ENCODE measurements at regions not wholly inside any gene's neighbourhood (a gene's known extent, or its start where the extent isn't known, plus 50 kb on each side); places are given as distances from the start of the nearest gene placed in this dataset.

DNA sequence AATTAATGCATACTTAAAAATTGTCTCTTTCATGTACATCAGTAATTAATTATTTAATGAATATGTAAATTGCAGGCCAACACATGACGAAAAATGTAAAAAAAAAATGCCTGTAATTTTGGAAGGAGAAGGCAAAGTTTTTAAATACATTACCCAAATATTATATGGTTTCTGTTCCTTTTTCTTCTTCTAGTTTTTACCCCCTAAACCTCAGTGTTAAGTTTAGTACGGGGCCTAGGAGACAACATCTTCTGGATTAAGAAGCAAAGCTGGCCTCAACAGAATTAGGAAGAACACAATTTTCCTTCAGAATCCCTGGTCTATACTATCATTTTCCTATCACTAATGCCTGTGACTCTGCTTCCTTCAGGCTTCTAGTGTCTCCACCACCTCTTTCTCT, 459.3 kb upstream of the NRP1 start:
- H3K9me3 ChIP-seq: no peaks in the 10 kb centered on the region
- no peak for DNase-seq (ENCODE audit: extremely low spot score in 2 of 2)
- no peak overlapping the region for H3K27ac ChIP-seq
- H3K4me3 ChIP-seq: no peak overlapping the region
- intact Hi-C loops (cut with DNase I): no loop called here
- H3K27me3 ChIP-seq: no peaks in the 10 kb centered on the region
- no peaks in the 10 kb centered on the region for H3K36me3 ChIP-seq
- H3K4me1 ChIP-seq: no peaks in the 10 kb centered on the region
- TF ChIP-seq, protein P1, sequence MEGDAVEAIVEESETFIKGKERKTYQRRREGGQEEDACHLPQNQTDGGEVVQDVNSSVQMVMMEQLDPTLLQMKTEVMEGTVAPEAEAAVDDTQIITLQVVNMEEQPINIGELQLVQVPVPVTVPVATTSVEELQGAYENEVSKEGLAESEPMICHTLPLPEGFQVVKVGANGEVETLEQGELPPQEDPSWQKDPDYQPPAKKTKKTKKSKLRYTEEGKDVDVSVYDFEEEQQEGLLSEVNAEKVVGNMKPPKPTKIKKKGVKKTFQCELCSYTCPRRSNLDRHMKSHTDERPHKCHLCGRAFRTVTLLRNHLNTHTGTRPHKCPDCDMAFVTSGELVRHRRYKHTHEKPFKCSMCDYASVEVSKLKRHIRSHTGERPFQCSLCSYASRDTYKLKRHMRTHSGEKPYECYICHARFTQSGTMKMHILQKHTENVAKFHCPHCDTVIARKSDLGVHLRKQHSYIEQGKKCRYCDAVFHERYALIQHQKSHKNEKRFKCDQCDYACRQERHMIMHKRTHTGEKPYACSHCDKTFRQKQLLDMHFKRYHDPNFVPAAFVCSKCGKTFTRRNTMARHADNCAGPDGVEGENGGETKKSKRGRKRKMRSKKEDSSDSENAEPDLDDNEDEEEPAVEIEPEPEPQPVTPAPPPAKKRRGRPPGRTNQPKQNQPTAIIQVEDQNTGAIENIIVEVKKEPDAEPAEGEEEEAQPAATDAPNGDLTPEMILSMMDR (IDR thresholded peaks at IDR 0.05): no peak
- TF ChIP-seq POLR2A (IDR thresholded peaks at IDR 0.05) (no peak), POLR2AphosphoS5 (IDR thresholded peaks at IDR 0.05; ENCODE audit: insufficient read depth in 1 of 2, low read depth in 1 of 2) (no peak)

DNA sequence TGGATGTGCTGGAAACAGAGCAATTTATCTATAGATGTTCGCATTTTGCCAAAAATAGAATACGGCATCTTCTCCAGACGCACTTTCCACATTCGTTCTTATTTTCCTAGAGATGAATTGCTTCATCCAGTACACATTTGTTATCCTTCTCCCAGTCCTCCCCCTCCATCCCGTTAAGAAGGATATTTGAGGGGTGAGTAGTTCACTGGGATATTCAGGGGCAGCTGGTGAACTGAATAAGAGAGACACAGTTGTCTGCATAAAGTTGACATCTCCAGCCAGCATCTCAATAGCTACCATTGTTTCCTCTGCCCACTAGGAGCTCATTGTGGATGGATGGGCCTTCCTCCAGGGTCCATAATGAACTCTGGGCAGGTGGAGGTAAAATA, 456.8 kb upstream of the NRP1 start:
- Histone ChIP-seq H3K27ac (no peak overlapping the region), H3K36me3 (no peaks in the 10 kb centered on the region), H3K4me1 (no peaks in the 10 kb centered on the region), H3K9me3 (no peaks in the 10 kb centered on the region), H3K4me3 (no peak overlapping the region), H3K27me3 (no peaks in the 10 kb centered on the region)
- TF ChIP-seq, protein P1 (IDR thresholded peaks at IDR 0.05): no peak
- TF ChIP-seq POLR2AphosphoS5 (IDR thresholded peaks at IDR 0.05; ENCODE audit: insufficient read depth in 1 of 2, low read depth in 1 of 2): no peak
- no peak for TF ChIP-seq POLR2A (IDR thresholded peaks at IDR 0.05)
- no peak for DNase-seq (ENCODE audit: extremely low spot score in 2 of 2)
- intact Hi-C loops (cut with DNase I): no loop called here

- Histone ChIP-seq H3K27ac (no peak overlapping the region), H3K4me3 (no peak overlapping the region), H3K9me3 (no peaks in the 10 kb centered on the region), H3K4me1 (no peaks in the 10 kb centered on the region), H3K27me3 (no peaks in the 10 kb centered on the region), H3K36me3 (no peaks in the 10 kb centered on the region)
- intact Hi-C loops (cut with DNase I): no loop called here
- DNase-seq (ENCODE audit: extremely low spot score in 2 of 2): no peak
- TF ChIP-seq POLR2AphosphoS5 (IDR thresholded peaks at IDR 0.05; ENCODE audit: insufficient read depth in 1 of 2, low read depth in 1 of 2): no peak
- TF ChIP-seq, protein P1 (IDR thresholded peaks at IDR 0.05): no peak
- no peak for TF ChIP-seq POLR2A (IDR thresholded peaks at IDR 0.05)
These were observed 456.2 kb upstream of the NRP1 start for GRCh38 chr10:33790521-33791271.

- TF ChIP-seq POLR2A (IDR thresholded peaks at IDR 0.05) (no peak), POLR2AphosphoS5 (IDR thresholded peaks at IDR 0.05; ENCODE audit: insufficient read depth in 1 of 2, low read depth in 1 of 2) (no peak)
- TF ChIP-seq, protein P1 (IDR thresholded peaks at IDR 0.05): no peak
- intact Hi-C loops (cut with DNase I): no loop called here
- DNase-seq (ENCODE audit: extremely low spot score in 2 of 2): no peak
- H3K36me3 ChIP-seq: no peaks in the 10 kb centered on the region
- H3K4me3 ChIP-seq: no peak overlapping the region
- no peaks in the 10 kb centered on the region for H3K9me3 ChIP-seq
- H3K27me3 ChIP-seq: no peaks in the 10 kb centered on the region
- H3K27ac ChIP-seq: no peak overlapping the region
- H3K4me1 ChIP-seq: no peaks in the 10 kb centered on the region
These were observed 449.1 kb upstream of the NRP1 start for GRCh38 chr10:33783557-33783956.

- intact Hi-C loops (cut with DNase I): no loop called here
- Histone ChIP-seq H3K27me3 (no peaks in the 10 kb centered on the region), H3K27ac (no peak overlapping the region), H3K4me1 (no peaks in the 10 kb centered on the region), H3K9me3 (no peaks in the 10 kb centered on the region), H3K36me3 (no peaks in the 10 kb centered on the region), H3K4me3 (no peak overlapping the region)
- TF ChIP-seq POLR2A (IDR thresholded peaks at IDR 0.05) (no peak), POLR2AphosphoS5 (IDR thresholded peaks at IDR 0.05; ENCODE audit: insufficient read depth in 1 of 2, low read depth in 1 of 2) (no peak)
- TF ChIP-seq, protein P1 (IDR thresholded peaks at IDR 0.05): no peak
- DNase-seq (ENCODE audit: extremely low spot score in 2 of 2): no peak
These were observed 448.6 kb upstream of the NRP1 start for GRCh38 chr10:33783078-33783477.
